ENCODE measurements at regions not wholly inside any gene's neighbourhood (a gene's known extent, or its start where the extent isn't known, plus 50 kb on each side); places are given as distances from the start of the nearest gene placed in this dataset.

GRCh38 chr6:104320896-104321295, 538.8 kb downstream of the HACE1 start:
- no peak overlapping the region for H3K27ac ChIP-seq (ENCODE audit: extremely low read depth, low read depth, low read length)
- no peak for FAIRE-seq
- WGBS (ENCODE audit: insufficient coverage, low coverage, missing lambda C conversion rate), result 4% methylated on average over 4 of the region's 4 CpGs
- H3K9me1 ChIP-seq (ENCODE audit: control insufficient read depth, insufficient read depth, low read length), result no peaks in the 10 kb centered on the region
- H3K4me3 ChIP-seq, result no peak overlapping the region
- H3K79me2 ChIP-seq (ENCODE audit: control insufficient read depth, insufficient read depth, low read length), result no peaks in the 10 kb centered on the region
- TF ChIP-seq OTX1 (CRISPR knock-in tag; IDR thresholded peaks at IDR 0.05) (no peak), HNRNPUL1 (IDR thresholded peaks at IDR 0.05; ENCODE audit: low read length) (no peak), SIN3B (IDR thresholded peaks at IDR 0.05; ENCODE audit: low read depth) (no peak), ZNF583 (CRISPR knock-in tag; IDR thresholded peaks at IDR 0.05) (no peak), IRF2 (CRISPR knock-in tag; IDR thresholded peaks at IDR 0.05) (no peak), SNIP1 (IDR thresholded peaks at IDR 0.05; ENCODE audit: low read depth) (no peak), U2AF2 (optimal IDR thresholded peaks at IDR 0.05; ENCODE audit: low read depth, low read length) (no peak), GATAD2A (IDR thresholded peaks at IDR 0.05) (no peak), MCM2 (IDR thresholded peaks at IDR 0.05; ENCODE audit: low read depth) (no peak)
- H2AFZ ChIP-seq (ENCODE audit: low read depth, low read length), result no peak overlapping the region
- H3K4me1 ChIP-seq (replicated peaks in 1 of 2; ENCODE audit: control insufficient read depth in 2 of 2, insufficient read depth in 2 of 2, low read length in 2 of 2), result no peaks in the 10 kb centered on the region; a peak in 1 of 5 replicates
- ATAC-seq, result no peak
- POLR2A ChIA-PET, result no interaction called here
- DNase-seq (ENCODE audit: extremely low read depth in 1 of 4, low spot score in 3 of 4), result no peak
- H3K27me3 ChIP-seq (ENCODE audit: control insufficient read depth in 2 of 2, insufficient read depth in 2 of 2, low read length in 2 of 2), result no peaks in the 10 kb centered on the region
- H3K4me2 ChIP-seq (ENCODE audit: insufficient read depth, low read length), result no peak overlapping the region
- in situ Hi-C loops (cut with MboI) (no loop called here), intact Hi-C loops (cut with micrococcal nuclease) (no loop called here)
- CTCF ChIA-PET (ENCODE audit: low intra/inter-chr PET ratio), result no interaction called here
- no peaks in the 10 kb centered on the region for H4K20me1 ChIP-seq (replicated peaks; ENCODE audit: control insufficient read depth, insufficient read depth, low read length)
- BruUV-seq (replicated peaks), result no TSS peak
- H3K9me3 ChIP-seq (replicated peaks; ENCODE audit: control insufficient read depth, insufficient read depth, low read depth, low read length), result no peaks in the 10 kb centered on the region
- H3K36me3 ChIP-seq (ENCODE audit: control insufficient read depth, insufficient read depth, low read length), result no peaks in the 10 kb centered on the region
- H3K9ac ChIP-seq (ENCODE audit: insufficient read depth in 1 of 2, low read depth in 2 of 2, low read length in 2 of 2), result no peak overlapping the region

GRCh38 chr6:104312851-104313250, 546.9 kb downstream of the HACE1 start:
- intact Hi-C loops (cut with micrococcal nuclease), result no loop called here
- Histone ChIP-seq H4K20me1 (replicated peaks; ENCODE audit: control insufficient read depth, insufficient read depth, low read length) (no peaks in the 10 kb centered on the region), H3K27me3 (ENCODE audit: control insufficient read depth in 2 of 2, insufficient read depth in 2 of 2, low read length in 2 of 2) (no peaks in the 10 kb centered on the region), H3K4me3 (no peak overlapping the region), H3K79me2 (ENCODE audit: control insufficient read depth, insufficient read depth, low read length) (no peaks in the 10 kb centered on the region), H3K9ac (ENCODE audit: insufficient read depth in 1 of 2, low read depth in 2 of 2, low read length in 2 of 2) (no peak overlapping the region), H3K36me3 (ENCODE audit: control insufficient read depth, insufficient read depth, low read length) (no peaks in the 10 kb centered on the region), H3K27ac (ENCODE audit: extremely low read depth, low read depth, low read length) (no peak overlapping the region), H2AFZ (ENCODE audit: low read depth, low read length) (no peak overlapping the region), H3K4me1 (replicated peaks in 1 of 2; ENCODE audit: control insufficient read depth in 2 of 2, insufficient read depth in 2 of 2, low read length in 2 of 2) (no peaks in the 10 kb centered on the region), H3K9me3 (replicated peaks; ENCODE audit: control insufficient read depth, insufficient read depth, low read depth, low read length) (no peaks in the 10 kb centered on the region), H3K9me1 (ENCODE audit: control insufficient read depth, insufficient read depth, low read length) (no peaks in the 10 kb centered on the region), H3K4me2 (ENCODE audit: insufficient read depth, low read length) (no peak overlapping the region)
- ChIA-PET CTCF (ENCODE audit: low intra/inter-chr PET ratio) (no interaction called here), POLR2A (no interaction called here)
- no peak for ATAC-seq
- WGBS (ENCODE audit: insufficient coverage, low coverage, missing lambda C conversion rate), result 10% methylated on average over 3 of the region's 3 CpGs
- in situ Hi-C loops (cut with MboI), result no loop called here
- no peak for TF ChIP-seq HNRNPK (IDR thresholded peaks at IDR 0.05; ENCODE audit: low read depth, low read length, poor library complexity, severe bottlenecking)
- no peak for TF ChIP-seq STAT5B (CRISPR knock-in tag; IDR thresholded peaks at IDR 0.05)
- no peak for TF ChIP-seq HDAC2 (IDR thresholded peaks at IDR 0.05)
- TF ChIP-seq ZBTB17 (CRISPR knock-in tag; IDR thresholded peaks at IDR 0.05), result no peak
- no peak for TF ChIP-seq SRSF1 (IDR thresholded peaks at IDR 0.05; ENCODE audit: low read depth, low read length)
- TF ChIP-seq POU5F1 (IDR thresholded peaks at IDR 0.05; ENCODE audit: borderline replicate concordance, low read depth, low read length, partially characterized antibody), result no peak
- DNase-seq (ENCODE audit: extremely low read depth in 1 of 4, low spot score in 3 of 4), result no peak
- FAIRE-seq, result no peak
- BruUV-seq (replicated peaks), result no TSS peak
